ENCODE measurements at regions not wholly inside any gene's neighbourhood (a gene's known extent, or its start where the extent isn't known, plus 50 kb on each side); places are given as distances from the start of the nearest gene placed in this dataset.

DNA sequence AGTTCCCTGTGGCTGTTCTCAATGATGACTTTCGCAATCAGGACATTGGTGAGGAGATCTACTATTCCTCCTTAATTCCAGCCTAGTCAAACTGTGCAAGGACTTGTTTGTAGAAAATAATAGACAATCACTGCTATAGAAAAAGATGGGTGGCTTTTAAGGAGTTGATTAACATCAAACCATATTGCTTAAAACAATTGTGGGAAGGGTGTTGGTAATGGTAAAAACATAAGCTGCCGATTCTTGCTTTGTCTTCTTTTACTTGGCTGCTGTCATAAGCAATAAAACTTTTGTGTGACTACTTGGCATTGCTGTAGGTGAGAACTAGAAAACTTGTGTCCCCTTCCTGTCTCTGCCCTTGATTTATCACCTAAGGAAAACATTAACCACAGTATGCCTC, 561.2 kb upstream of the SEMA6A start:
- Histone ChIP-seq H3K79me2 (replicated peaks; ENCODE audit: insufficient read depth) (no peaks in the 10 kb centered on the region), H3K4me1 (ENCODE audit: insufficient read depth) (no peaks in the 10 kb centered on the region), H3F3A (replicated peaks; ENCODE audit: low read depth) (no peaks in the 10 kb centered on the region), H3K27me3 (ENCODE audit: insufficient read depth) (no peaks in the 10 kb centered on the region), H2AFZ (no peak overlapping the region), H3K4me2 (no peak overlapping the region), H3K9me2 (ENCODE audit: insufficient read depth) (0 out of 2 replicates have a peak, but pooled peaks cover 4% of the 10 kb centered on the region), H3K36me3 (ENCODE audit: insufficient read depth) (no peaks in the 10 kb centered on the region), H3K27ac (ENCODE audit: low read depth) (no peak overlapping the region), H4K20me1 (replicated peaks; ENCODE audit: insufficient read depth) (no peaks in the 10 kb centered on the region), H3K4me3 (no peak overlapping the region)
- Mint-ChIP-seq H3K27ac (no peak overlapping the region), H3K9me3 (no peaks in the 10 kb centered on the region), H3K4me3 (no peak overlapping the region), H3K4me1 (no peaks in the 10 kb centered on the region), H3K36me3 (ENCODE audit: low read depth) (no peaks in the 10 kb centered on the region), H3K27me3 (ENCODE audit: insufficient read depth, low read depth, poor library complexity) (peaks cover 2% of the 10 kb centered on the region)
- TF ChIP-seq CREB1 (CRISPR knock-in tag; IDR thresholded peaks at IDR 0.05; ENCODE audit: low read depth) (no peak), JUNB (IDR thresholded peaks at IDR 0.05; ENCODE audit: unreplicated experiment) (no peak), EZH2phosphoT487 (IDR thresholded peaks at IDR 0.05; ENCODE audit: unreplicated experiment) (no peak), ZNF331 (CRISPR knock-in tag; IDR thresholded peaks at IDR 0.05; ENCODE audit: low read depth) (no peak), NANOG (IDR thresholded peaks at IDR 0.05; ENCODE audit: borderline replicate concordance) (no peak), POLR2AphosphoS5 (IDR thresholded peaks at IDR 0.05; ENCODE audit: low read depth) (no peak), EZH2 (IDR thresholded peaks at IDR 0.05; ENCODE audit: low read depth, unreplicated experiment) (no peak), STAT1 (IDR thresholded peaks at IDR 0.05; ENCODE audit: unreplicated experiment) (no peak), ZNF114 (CRISPR knock-in tag; IDR thresholded peaks at IDR 0.05) (no peak)
- TF ChIP-seq, protein P1, sequence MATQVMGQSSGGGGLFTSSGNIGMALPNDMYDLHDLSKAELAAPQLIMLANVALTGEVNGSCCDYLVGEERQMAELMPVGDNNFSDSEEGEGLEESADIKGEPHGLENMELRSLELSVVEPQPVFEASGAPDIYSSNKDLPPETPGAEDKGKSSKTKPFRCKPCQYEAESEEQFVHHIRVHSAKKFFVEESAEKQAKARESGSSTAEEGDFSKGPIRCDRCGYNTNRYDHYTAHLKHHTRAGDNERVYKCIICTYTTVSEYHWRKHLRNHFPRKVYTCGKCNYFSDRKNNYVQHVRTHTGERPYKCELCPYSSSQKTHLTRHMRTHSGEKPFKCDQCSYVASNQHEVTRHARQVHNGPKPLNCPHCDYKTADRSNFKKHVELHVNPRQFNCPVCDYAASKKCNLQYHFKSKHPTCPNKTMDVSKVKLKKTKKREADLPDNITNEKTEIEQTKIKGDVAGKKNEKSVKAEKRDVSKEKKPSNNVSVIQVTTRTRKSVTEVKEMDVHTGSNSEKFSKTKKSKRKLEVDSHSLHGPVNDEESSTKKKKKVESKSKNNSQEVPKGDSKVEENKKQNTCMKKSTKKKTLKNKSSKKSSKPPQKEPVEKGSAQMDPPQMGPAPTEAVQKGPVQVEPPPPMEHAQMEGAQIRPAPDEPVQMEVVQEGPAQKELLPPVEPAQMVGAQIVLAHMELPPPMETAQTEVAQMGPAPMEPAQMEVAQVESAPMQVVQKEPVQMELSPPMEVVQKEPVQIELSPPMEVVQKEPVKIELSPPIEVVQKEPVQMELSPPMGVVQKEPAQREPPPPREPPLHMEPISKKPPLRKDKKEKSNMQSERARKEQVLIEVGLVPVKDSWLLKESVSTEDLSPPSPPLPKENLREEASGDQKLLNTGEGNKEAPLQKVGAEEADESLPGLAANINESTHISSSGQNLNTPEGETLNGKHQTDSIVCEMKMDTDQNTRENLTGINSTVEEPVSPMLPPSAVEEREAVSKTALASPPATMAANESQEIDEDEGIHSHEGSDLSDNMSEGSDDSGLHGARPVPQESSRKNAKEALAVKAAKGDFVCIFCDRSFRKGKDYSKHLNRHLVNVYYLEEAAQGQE (IDR thresholded peaks at IDR 0.05; ENCODE audit: unreplicated experiment), result no peak
- TF ChIP-seq, protein P2, sequence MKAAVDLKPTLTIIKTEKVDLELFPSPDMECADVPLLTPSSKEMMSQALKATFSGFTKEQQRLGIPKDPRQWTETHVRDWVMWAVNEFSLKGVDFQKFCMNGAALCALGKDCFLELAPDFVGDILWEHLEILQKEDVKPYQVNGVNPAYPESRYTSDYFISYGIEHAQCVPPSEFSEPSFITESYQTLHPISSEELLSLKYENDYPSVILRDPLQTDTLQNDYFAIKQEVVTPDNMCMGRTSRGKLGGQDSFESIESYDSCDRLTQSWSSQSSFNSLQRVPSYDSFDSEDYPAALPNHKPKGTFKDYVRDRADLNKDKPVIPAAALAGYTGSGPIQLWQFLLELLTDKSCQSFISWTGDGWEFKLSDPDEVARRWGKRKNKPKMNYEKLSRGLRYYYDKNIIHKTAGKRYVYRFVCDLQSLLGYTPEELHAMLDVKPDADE (IDR thresholded peaks at IDR 0.05), result no peak
- TF ChIP-seq, protein P3, sequence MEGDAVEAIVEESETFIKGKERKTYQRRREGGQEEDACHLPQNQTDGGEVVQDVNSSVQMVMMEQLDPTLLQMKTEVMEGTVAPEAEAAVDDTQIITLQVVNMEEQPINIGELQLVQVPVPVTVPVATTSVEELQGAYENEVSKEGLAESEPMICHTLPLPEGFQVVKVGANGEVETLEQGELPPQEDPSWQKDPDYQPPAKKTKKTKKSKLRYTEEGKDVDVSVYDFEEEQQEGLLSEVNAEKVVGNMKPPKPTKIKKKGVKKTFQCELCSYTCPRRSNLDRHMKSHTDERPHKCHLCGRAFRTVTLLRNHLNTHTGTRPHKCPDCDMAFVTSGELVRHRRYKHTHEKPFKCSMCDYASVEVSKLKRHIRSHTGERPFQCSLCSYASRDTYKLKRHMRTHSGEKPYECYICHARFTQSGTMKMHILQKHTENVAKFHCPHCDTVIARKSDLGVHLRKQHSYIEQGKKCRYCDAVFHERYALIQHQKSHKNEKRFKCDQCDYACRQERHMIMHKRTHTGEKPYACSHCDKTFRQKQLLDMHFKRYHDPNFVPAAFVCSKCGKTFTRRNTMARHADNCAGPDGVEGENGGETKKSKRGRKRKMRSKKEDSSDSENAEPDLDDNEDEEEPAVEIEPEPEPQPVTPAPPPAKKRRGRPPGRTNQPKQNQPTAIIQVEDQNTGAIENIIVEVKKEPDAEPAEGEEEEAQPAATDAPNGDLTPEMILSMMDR (conservative IDR thresholded peaks at IDR 0.05; ENCODE audit: low read depth in 2 of 2), result no peak
- TF ChIP-seq, protein P4, sequence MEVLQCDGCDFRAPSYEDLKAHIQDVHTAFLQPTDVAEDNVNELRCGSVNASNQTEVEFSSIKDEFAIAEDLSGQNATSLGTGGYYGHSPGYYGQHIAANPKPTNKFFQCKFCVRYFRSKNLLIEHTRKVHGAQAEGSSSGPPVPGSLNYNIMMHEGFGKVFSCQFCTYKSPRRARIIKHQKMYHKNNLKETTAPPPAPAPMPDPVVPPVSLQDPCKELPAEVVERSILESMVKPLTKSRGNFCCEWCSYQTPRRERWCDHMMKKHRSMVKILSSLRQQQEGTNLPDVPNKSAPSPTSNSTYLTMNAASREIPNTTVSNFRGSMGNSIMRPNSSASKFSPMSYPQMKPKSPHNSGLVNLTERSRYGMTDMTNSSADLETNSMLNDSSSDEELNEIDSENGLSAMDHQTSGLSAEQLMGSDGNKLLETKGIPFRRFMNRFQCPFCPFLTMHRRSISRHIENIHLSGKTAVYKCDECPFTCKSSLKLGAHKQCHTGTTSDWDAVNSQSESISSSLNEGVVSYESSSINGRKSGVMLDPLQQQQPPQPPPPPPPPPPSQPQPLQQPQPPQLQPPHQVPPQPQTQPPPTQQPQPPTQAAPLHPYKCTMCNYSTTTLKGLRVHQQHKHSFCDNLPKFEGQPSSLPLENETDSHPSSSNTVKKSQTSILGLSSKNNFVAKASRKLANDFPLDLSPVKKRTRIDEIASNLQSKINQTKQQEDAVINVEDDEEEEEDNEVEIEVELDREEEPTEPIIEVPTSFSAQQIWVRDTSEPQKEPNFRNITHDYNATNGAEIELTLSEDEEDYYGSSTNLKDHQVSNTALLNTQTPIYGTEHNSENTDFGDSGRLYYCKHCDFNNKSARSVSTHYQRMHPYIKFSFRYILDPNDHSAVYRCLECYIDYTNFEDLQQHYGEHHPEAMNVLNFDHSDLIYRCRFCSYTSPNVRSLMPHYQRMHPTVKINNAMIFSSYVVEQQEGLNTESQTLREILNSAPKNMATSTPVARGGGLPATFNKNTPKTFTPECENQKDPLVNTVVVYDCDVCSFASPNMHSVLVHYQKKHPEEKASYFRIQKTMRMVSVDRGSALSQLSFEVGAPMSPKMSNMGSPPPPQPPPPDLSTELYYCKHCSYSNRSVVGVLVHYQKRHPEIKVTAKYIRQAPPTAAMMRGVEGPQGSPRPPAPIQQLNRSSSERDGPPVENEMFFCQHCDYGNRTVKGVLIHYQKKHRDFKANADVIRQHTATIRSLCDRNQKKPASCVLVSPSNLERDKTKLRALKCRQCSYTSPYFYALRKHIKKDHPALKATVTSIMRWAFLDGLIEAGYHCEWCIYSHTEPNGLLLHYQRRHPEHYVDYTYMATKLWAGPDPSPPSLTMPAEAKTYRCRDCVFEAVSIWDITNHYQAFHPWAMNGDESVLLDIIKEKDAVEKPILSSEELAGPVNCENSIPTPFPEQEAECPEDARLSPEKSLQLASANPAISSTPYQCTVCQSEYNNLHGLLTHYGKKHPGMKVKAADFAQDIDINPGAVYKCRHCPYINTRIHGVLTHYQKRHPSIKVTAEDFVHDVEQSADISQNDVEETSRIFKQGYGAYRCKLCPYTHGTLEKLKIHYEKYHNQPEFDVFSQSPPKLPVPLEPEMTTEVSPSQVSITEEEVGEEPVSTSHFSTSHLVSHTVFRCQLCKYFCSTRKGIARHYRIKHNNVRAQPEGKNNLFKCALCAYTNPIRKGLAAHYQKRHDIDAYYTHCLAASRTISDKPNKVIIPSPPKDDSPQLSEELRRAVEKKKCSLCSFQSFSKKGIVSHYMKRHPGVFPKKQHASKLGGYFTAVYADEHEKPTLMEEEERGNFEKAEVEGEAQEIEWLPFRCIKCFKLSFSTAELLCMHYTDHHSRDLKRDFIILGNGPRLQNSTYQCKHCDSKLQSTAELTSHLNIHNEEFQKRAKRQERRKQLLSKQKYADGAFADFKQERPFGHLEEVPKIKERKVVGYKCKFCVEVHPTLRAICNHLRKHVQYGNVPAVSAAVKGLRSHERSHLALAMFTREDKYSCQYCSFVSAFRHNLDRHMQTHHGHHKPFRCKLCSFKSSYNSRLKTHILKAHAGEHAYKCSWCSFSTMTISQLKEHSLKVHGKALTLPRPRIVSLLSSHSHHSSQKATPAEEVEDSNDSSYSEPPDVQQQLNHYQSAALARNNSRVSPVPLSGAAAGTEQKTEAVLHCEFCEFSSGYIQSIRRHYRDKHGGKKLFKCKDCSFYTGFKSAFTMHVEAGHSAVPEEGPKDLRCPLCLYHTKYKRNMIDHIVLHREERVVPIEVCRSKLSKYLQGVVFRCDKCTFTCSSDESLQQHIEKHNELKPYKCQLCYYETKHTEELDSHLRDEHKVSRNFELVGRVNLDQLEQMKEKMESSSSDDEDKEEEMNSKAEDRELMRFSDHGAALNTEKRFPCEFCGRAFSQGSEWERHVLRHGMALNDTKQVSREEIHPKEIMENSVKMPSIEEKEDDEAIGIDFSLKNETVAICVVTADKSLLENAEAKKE (CRISPR knock-in tag; IDR thresholded peaks at IDR 0.05), result no peak
- DNase-seq (ENCODE audit: low spot score), result no peak
- ATAC-seq, result no peak

Data from GM23338 (cell line).